Nephron (organoid): ENCODE measurements at regions not wholly inside any gene's neighbourhood (a gene's known extent, or its start where the extent isn't known, plus 50 kb on each side); places are given as distances from the start of the nearest gene placed in this dataset.

Experiments
- H3K27ac Mint-ChIP-seq, 3 experiments: 2 replicates each; pipeline ENCODE4 v1.8.0; 2020; ENCODE audit warnings: mixed read lengths in 3 of 3, mild to moderate bottlenecking in 2 of 3, moderate library complexity in 1 of 3
- H3K27me3 Mint-ChIP-seq: 2 replicates; pipeline ENCODE4 v1.8.0; 2021; ENCODE audit warnings: low read depth, mild to moderate bottlenecking, moderate library complexity, mixed read lengths
- H3K36me3 Mint-ChIP-seq: 2 replicates; pipeline ENCODE4 v1.8.0; 2020; ENCODE audit warnings: low read depth, mixed read lengths
- H3K4me1 Mint-ChIP-seq: 2 replicates; pipeline ENCODE4 v1.8.0; 2020; ENCODE audit warnings: mixed read lengths
- H3K4me3 Mint-ChIP-seq, 3 experiments: 2 replicates each; pipeline ENCODE4 v1.8.0; 2020; ENCODE audit warnings: mild to moderate bottlenecking in 3 of 3, mixed read lengths in 3 of 3, moderate library complexity in 2 of 3
- H3K9me3 Mint-ChIP-seq: 2 replicates; pipeline ENCODE4 v1.8.0; 2020; ENCODE audit warnings: mixed read lengths
- TF ChIP-seq, protein P1 (sequence below), 3 experiments: fragments of 200-600 bp; sonication (generic); IDR thresholded peaks; one replicate each; pipeline ENCODE4 v1.5.0; 2021; ENCODE audit warnings: antibody characterized with exemption in 3 of 3; ENCODE audit not compliant: unreplicated experiment in 3 of 3

DNA sequence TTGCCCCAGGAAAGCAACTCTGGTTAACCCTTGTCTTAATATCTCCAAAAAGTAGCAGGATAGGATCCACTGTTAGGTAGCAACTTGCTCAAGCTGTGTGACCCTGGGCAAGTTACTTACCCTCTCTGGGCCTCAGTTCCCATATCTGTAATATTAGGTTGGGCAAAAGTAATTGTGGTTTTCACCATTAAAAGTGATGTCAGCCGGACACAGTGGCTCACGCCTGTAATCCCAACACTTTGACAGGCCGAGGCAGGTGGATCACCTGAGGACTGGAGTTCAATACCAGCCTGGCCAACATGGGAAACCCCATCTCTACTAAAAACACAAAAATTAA is 179.3 kb downstream of the FOXL1 start:
- TF ChIP-seq, protein P1, sequence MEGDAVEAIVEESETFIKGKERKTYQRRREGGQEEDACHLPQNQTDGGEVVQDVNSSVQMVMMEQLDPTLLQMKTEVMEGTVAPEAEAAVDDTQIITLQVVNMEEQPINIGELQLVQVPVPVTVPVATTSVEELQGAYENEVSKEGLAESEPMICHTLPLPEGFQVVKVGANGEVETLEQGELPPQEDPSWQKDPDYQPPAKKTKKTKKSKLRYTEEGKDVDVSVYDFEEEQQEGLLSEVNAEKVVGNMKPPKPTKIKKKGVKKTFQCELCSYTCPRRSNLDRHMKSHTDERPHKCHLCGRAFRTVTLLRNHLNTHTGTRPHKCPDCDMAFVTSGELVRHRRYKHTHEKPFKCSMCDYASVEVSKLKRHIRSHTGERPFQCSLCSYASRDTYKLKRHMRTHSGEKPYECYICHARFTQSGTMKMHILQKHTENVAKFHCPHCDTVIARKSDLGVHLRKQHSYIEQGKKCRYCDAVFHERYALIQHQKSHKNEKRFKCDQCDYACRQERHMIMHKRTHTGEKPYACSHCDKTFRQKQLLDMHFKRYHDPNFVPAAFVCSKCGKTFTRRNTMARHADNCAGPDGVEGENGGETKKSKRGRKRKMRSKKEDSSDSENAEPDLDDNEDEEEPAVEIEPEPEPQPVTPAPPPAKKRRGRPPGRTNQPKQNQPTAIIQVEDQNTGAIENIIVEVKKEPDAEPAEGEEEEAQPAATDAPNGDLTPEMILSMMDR (IDR thresholded peaks at IDR 0.05; ENCODE audit: unreplicated experiment in 3 of 3): no peak
- Mint-ChIP-seq H3K36me3 (no peaks in the 10 kb centered on the region), H3K9me3 (no peaks in the 10 kb centered on the region), H3K4me3 (no peak overlapping the region), H3K27ac (no peak overlapping the region), H3K4me1 (peaks cover 19% of the 10 kb centered on the region), H3K27me3 (peaks cover 68% of the 10 kb centered on the region)

DNA sequence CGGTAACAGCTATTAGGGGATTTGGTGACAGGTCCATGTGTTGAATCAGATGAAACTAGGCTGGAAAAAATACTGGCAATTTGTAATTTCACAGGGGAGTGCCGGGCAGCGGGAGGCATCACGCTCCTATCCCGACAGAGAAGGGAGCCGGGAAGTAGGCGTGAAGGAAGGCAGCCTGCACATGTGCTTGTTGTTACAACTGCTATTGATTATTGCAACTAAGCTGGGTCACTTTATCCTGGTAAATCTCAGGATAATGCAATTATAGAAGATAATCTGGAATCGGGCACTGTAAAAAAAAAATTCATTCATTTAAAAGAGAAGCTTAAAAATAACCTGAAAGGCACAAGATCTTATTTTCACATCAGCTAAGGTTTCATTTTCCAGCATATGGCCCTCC is 180.6 kb downstream of the FOXL1 start:
- Mint-ChIP-seq H3K27ac (no peak overlapping the region), H3K4me3 (no peak overlapping the region), H3K27me3 (peaks cover 73% of the 10 kb centered on the region), H3K36me3 (no peaks in the 10 kb centered on the region), H3K4me1 (peaks cover 19% of the 10 kb centered on the region), H3K9me3 (no peaks in the 10 kb centered on the region)
- TF ChIP-seq, protein P1 (IDR thresholded peaks at IDR 0.05; ENCODE audit: unreplicated experiment in 3 of 3): no peak

DNA sequence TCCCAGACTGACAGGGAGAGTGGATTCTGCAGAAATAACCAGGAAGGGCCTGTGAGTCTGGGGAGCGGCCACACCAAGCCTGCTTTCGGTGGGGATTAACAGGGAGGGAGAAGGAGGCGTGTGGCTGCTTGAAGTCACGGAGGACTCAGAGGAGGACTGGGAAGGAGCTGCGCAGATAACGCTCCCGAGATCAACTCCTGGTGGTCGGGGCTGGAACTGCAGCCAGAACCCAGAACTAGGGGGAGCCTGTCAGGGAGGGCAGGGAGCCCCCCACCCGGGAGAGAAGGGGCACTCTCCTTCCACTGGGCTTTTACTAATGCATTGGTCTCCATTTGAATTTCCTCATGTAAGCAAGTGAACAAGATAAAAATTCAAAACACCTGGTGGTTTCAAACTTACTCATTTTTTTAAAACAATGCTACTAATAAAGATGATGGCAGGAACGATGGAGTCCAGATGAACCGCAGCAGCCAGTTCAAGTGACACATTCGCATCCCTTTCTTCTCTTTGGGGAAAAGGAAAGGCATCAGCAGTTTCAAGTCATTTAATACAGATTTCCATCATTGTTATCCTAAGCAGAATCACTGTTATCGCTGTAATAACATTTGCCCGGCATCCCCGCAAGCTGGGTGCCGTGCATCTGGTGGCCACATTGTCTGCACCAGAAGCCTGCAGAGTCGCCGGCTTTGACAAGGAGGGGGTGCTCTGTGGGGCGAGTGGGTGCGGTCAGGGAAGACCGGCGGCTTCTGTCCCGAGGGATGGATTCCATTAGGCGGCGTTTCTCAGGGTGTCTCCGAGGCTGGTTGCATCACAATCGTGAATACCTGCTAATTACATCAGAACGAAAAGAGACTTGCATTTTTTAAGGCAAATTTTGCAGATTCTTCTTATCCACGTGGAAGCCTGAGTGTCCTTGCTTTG is 183.0 kb downstream of the FOXL1 start:
- Mint-ChIP-seq H3K36me3 (no peaks in the 10 kb centered on the region), H3K27ac (peak overlapping the region in 2 of 3 experiments; percentile 29 to 41), H3K4me1 (peaks cover 19% of the 10 kb centered on the region), H3K27me3 (peaks cover 86% of the 10 kb centered on the region), H3K4me3 (peak overlapping the region in 1 of 3 experiments; percentile 48), H3K9me3 (no peaks in the 10 kb centered on the region)
- TF ChIP-seq, protein P1 (IDR thresholded peaks at IDR 0.05; ENCODE audit: unreplicated experiment in 3 of 3): peak; percentile 74 to 84 (median 81)

DNA sequence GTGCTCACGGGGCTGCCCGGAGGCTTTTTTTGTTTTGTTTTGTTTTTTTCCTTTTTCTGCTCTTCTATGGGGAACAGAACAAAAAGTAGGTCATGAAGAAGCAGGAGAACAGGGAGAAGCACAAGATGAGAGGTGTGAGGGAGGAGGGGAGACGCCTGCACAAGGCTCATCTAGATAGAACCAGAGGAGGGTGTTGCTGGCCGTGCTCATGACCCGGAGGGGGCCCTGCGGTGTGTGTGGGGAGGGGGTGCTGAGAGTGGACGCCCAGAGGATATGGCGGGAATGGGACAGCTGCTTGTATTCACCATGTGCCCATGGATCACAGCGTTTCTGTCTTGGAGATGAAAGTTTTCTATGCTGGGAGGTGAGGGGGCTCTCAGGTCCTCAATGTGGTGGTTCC is 183.7 kb downstream of the FOXL1 start:
- TF ChIP-seq, protein P1 (IDR thresholded peaks at IDR 0.05; ENCODE audit: unreplicated experiment in 3 of 3): no peak
- H3K4me1 Mint-ChIP-seq: peaks cover 17% of the 10 kb centered on the region
- H3K27ac Mint-ChIP-seq: peak overlapping the region in 2 of 3 experiments; percentile 29 to 41
- no peaks in the 10 kb centered on the region for H3K36me3 Mint-ChIP-seq
- peaks cover 87% of the 10 kb centered on the region for H3K27me3 Mint-ChIP-seq
- no peak overlapping the region for H3K4me3 Mint-ChIP-seq
- no peaks in the 10 kb centered on the region for H3K9me3 Mint-ChIP-seq

DNA sequence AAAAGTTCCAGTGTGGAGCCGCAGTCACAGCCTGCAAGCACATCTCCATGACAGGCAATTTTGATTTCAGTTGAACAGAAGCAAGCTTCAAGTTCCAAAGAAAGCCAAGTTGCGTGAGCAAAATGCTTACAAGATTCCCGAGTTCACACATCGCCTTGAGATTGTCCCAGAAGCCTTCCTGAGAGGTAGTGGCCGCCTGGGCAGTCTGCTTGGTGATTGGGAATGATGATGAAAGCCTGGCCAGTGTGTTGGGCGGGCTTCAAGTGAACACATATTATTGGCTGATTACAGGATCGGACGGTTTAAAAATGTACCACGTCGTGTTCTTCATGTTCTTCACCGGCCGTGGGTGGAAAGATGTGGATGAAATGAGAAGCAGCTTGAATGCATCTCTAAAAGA is 185.5 kb downstream of the FOXL1 start:
- no peaks in the 10 kb centered on the region for H3K36me3 Mint-ChIP-seq
- TF ChIP-seq, protein P1 (IDR thresholded peaks at IDR 0.05; ENCODE audit: unreplicated experiment in 3 of 3): no peak
- no peak overlapping the region for H3K4me3 Mint-ChIP-seq
- peaks cover 83% of the 10 kb centered on the region for H3K27me3 Mint-ChIP-seq
- peak overlapping the region in 1 of 3 experiments; percentile 15 for H3K27ac Mint-ChIP-seq
- no peaks in the 10 kb centered on the region for H3K9me3 Mint-ChIP-seq
- peaks cover 20% of the 10 kb centered on the region for H3K4me1 Mint-ChIP-seq

DNA sequence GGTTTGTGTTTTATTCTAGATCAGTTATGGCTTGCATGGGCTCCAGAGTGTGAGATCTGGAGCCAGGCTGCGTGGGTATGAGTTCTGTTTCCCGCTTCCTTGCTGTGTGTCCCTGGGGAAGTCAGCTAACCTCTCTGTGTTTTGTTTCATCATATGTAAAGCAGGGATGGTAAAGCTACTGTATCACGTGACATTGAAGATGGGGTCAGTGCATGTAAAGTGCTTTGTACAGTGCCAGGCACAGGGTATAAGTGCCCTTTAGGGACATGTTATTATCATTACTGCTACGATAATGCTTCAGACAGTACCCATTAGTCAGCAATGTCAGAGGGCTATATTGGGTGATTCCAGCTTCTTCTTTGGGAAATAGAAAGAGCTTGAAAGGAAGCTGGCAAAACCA is 186.2 kb downstream of the FOXL1 start:
- Mint-ChIP-seq H3K27ac (peak overlapping the region in 2 of 3 experiments; percentile 12 to 65), H3K4me1 (peaks cover 19% of the 10 kb centered on the region), H3K9me3 (no peaks in the 10 kb centered on the region), H3K4me3 (no peak overlapping the region), H3K36me3 (no peaks in the 10 kb centered on the region), H3K27me3 (peaks cover 80% of the 10 kb centered on the region)
- TF ChIP-seq, protein P1 (IDR thresholded peaks at IDR 0.05; ENCODE audit: unreplicated experiment in 3 of 3): no peak
